GM03348 (cell line): ENCODE measurements at regions not wholly inside any gene's neighbourhood (a gene's known extent, or its start where the extent isn't known, plus 50 kb on each side); places are given as distances from the start of the nearest gene placed in this dataset.

ENCODE experiments used
- DNase-seq: peaks from one replicate; pipeline ENCODE4 v3.0.0; 2012; ENCODE audit warnings: low spot score

GRCh38 chrX:5528057-5528456, 700.6 kb downstream of the NLGN4X start:
- DNase-seq = no peak

DNA sequence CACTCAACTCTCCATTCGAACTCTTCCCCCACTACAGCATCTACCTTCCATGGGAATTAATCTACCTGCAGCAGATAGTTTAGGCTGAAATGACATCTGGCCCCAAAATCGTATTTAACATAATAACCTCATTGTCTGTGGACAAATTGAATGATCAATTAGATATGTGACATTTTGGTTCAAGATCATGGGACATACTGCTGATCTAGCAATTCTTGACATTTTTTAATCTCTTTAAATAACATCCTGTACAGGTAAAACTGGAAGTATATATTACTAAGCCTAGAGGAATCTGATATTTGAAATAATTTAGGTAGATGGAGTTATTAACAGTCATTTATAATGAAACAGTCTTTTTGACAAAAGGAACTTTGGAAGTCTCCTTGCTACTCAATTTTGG, 702.5 kb downstream of the NLGN4X start:
- no peak for DNase-seq

DNA sequence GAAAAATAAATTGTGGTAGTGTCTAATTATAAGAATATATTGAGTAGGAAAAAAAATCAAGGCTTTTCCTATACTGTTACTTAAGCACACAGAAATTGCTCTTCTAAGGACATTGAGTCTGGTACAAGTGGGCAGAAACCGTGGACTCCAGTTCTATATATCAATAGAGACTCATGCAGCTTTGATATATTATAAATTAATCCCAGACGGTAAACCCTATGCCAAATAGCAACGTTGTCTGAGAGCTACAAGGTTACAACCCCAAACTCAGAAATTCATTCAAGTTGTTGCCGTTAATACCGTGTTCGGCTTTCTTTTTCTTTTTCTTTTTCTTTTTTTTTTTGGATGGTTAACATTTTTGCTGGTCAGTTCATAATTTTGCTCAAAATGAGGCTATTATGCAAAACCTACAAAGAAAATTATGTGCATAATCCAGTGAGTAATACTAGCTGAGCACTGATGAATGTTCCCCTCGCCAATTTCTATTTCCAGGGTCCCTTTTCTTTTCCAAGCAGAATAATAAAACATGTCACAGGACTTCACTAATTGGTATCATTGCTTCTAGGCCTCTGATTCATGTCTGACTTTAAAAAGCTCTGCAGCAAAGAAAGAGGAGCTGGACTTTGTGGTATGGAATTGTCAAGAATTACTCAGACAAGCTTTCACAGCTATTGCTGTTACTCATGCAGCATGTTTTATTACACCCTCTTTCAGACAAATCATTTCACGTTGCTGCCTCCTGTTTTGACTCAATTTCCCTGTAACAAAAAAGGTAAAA, 737.7 kb downstream of the NLGN4X start:
- DNase-seq = no peak

- no peak for DNase-seq
Measured at GRCh38 chrX:5474282-5474681, 754.4 kb downstream of the NLGN4X start.

DNA sequence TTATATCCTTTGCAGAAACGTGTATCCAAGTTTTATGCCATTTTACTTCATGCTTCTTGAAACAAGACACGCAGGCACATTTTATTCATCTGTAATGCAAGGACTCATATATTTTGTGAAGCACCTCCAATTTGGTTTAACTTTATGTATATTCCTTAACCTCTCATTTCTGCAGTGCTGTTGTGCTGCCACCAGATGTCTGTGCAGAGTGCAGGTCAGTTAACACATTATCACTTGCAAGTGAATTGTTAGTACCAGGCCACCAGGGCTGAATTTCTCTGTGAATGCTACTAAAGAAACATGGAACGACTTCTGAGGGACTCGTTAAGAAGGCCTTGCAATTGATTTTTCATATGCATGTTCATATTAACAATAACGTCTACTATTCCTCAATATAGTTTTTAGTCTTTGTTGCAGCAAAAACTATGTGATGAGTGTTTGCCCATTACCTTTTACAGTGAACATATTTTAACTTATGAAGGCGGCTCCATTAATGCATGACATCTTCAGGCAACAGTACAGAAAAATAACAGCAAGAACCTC, 770.3 kb downstream of the NLGN4X start:
- DNase-seq = no peak

DNA sequence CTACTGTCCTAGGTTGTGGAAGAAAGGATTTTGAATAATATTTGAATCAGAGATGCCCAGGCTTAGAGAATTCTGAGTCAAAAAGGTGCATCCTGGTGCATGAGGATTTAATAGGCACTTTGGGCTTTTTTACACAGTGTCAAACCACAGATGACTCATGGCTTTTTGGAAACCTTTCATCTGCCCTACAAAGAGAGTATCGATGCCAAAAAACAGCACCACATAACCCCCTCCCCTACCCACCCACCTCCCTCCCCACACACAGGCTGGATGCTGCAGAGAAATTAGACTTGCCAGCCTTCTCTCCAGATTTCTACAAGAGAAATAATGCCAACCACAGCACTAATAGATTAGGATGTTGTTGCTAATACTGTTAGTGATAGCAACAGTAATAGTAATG, 779.3 kb downstream of the NLGN4X start:
- DNase-seq = no peak

DNA sequence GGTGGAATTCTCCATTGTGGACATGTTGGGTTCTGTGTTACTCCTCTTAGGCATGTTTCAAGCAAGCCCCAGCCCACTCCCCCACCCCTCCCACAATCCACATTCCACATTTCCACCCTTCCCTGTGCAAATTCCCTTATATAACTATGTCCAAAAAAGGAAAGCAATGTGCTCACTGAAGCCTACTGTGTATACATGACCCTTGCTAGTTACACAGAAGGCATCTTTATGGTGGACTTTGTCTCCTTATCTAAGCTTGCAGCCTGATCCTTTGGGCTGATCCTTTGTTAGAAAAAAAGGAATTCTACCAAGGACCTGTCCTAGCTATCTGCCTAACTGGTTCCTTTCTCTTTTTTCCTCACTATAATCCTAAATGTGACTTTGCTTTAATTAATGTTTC, 796.8 kb downstream of the NLGN4X start:
- DNase-seq = no peak

GRCh38 chrX:5425119-5425518, 803.5 kb downstream of the NLGN4X start:
- no peak for DNase-seq

DNA sequence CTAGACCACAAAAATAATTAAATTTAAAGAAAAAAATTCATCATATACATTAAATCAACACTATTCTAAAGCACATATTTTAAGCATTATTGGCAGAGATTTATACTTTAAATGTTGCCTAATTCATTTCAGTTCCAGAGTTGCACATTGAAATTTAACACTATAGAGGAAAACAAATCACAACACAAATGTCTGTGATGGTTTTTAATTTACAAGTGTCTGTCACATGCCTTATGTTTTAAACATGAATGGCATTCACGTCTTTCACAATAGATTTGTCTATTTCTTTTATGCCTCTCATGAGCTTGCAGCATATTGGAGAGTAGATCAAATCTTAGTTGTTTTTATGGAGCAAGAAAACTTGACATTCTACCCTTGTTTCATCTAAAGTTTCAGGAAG, 811.3 kb downstream of the NLGN4X start:
- no peak for DNase-seq

GRCh38 chrX:5415738-5416137, 812.9 kb downstream of the NLGN4X start:
- DNase-seq = no peak

- no peak for DNase-seq
Measured at GRCh38 chrX:5409106-5409505, 819.6 kb downstream of the NLGN4X start.

DNA sequence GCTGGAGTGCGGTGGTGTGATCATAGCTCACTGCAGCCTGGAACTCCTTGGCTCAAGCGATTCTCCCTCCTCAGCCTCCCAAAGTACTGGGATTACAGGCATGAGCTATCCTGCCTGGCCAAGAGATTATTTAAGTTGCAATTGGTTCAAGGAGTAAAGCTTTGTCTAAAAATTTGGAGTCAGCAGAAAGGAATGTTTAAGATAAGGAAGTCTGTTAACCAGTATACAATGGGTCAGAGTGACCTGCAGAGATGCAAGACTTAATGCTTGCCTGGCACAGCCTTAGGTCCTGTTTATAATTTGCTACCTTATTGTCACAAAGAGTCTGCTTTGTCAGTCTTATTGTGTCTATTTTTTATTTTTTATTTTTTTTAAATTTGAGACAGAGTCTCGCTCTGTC, 826.2 kb downstream of the NLGN4X start:
- DNase-seq = no peak

- DNase-seq = no peak
Measured at GRCh38 chrX:5399403-5399802, 829.3 kb downstream of the NLGN4X start.

- no peak for DNase-seq
Measured at GRCh38 chrX:5397409-5397808, 831.3 kb downstream of the NLGN4X start.

DNA sequence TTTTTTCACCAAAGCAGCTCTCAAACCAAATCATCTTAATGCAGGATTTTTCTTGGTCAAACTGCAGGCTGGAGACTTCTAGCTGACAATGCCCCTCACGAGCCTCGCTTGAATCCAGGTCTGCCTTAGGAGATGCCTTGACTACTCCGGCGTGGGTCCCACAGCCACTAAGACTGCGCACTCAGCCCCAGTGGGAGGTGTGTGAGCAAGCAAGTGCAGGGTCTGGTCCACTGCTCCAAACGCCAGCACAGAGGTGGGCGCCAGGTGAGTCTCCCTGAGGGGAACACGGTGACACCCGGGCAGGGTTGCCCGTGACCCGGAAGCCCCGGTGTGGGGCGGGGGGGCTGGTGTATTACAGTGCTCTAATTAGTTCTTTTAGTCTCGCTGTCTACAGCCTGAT, 838.3 kb downstream of the NLGN4X start:
- no peak for DNase-seq

- DNase-seq = no peak
Measured at GRCh38 chrX:5388087-5388486, 840.6 kb downstream of the NLGN4X start.

DNA sequence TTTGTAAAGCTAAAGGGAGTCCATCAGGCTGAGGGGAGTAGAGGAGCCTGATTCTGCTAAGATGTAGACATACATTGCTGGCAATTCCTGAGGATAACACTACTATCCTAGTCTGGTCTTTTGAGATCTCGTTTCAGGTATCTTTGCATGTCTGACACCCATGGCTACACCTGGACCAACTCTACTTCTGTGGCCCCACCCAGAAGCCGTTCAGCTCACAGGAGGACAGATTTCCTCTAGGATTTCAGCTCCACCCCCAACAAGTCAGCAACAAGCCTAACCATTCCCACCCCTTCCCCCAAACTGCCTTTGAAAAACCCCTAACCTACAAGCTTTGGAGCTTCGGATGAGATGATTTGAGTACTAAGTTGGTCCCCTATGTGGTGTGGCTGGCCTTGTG, 848.2 kb downstream of the NLGN4X start:
- DNase-seq = no peak

- no peak for DNase-seq
Measured at GRCh38 chrX:5341902-5342301, 886.8 kb downstream of the NLGN4X start.

DNA sequence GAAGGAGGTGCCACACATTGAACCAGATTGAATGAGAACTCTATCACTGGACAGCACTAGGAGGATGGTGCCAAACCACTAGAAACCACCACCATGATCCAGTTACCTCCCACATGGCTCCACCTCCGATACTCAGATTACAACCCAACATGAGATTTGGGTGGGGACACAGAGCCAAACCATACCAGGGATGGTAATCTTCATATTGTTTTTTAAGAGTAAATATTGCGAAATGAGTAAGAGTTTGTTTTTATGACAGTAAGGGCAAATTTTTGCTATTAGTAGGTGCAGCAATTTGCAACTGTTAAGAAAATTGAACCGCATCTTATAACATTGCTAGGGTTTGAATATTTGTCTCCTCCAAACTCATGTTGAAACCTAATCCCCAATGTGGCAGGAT, 891.5 kb downstream of the NLGN4X start:
- no peak for DNase-seq

DNA sequence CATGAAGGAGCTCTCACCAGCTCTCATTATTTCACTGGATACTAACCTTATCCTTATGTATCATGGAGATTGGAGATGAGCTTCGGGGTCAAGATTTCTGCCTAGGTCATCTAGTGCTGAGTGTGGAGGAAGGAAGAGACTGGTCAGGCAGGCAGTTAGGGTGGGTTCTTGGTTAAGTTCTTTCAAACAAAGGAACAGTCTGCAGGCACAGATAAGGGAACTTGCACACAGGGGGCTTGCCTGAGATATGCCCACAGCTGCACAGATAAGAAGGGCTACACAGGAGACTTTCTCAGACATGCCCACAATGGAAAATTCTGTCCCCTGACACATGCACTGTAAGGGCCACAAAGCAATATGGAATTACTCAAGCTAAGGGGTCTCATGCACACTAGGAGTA, 904.1 kb downstream of the NLGN4X start:
- no peak for DNase-seq

- DNase-seq = no peak
Measured at GRCh38 chrX:5314148-5314547, 914.5 kb downstream of the NLGN4X start.

DNA sequence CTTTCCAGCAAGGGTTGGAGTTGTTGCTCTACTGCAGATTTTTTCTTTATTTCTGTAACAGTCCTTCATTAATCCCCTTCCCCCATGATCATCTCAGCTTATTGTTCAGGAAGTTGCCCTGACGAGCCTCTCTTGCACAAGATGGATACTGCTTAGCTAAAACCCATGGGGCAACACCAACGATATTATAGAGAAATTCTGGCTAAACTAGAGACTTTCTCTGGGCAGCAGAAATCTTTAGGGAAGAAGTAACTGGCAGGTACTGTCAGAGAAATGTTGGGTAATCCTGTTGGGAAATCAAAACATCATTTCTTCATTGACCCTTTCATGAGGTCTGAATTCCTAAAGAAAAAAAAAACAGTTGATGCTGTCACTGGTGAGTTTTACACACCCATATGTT, 921.3 kb downstream of the NLGN4X start:
- no peak for DNase-seq

DNA sequence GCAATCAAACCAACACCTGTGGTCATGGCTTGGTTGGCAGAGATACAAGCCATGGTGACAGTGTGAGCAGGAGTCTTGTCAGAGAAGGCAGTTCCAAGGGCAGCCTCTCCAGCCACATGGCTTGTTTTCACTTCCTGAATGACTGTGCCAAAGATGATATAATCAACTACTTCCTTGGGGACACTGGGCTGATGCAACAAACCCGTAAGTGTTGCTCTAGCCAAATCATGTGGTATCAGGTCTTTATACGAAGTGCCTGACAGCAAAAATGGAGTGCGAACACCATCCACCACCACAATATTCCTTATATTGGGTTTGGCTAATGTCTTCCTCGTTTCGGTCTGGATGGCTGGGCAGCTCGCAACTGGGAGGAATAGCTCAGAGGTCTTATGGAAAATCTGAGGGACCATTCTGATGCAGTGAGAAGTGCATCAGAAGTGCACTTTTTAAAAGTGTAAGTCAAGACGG, 922.0 kb downstream of the NLGN4X start:
- DNase-seq = no peak

DNA sequence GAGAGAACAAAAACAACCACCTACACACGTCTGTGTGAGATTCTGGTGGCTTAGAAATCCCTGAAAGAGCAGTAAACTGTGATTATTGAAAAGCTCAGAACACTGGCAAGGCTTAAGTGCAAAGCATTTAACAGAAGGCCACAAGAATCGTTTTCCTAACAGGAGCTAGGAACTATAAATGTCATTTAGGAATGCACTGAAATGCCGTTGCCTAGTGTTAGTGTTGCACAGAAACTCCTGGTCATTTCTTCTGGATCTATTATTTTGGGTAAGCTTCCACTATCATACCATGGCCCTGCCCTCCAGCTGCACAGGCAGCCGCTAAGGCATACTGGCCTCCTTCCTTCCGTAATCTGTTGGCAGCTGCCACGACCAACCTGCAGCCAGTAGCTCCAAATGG, 923.2 kb downstream of the NLGN4X start:
- no peak for DNase-seq
